IPS-20b (cell line): ENCODE measurements at regions not wholly inside any gene's neighbourhood (a gene's known extent, or its start where the extent isn't known, plus 50 kb on each side); places are given as distances from the start of the nearest gene placed in this dataset.

Experiments
- H3K27ac ChIP-seq: one replicate; pipeline ENCODE4 v1.5.1; 2013; ENCODE audit warnings: low read length
- H3K27me3 ChIP-seq: 2 replicates; pipeline ENCODE4 v1.6.1; 2013; ENCODE audit warnings: mild to moderate bottlenecking, low read length, inconsistent platforms; ENCODE audit not compliant: insufficient read depth
- H3K36me3 ChIP-seq: 2 replicates; pipeline ENCODE4 v1.6.1; 2013; ENCODE audit warnings: low read depth, mild to moderate bottlenecking, inconsistent platforms, low read length, moderate library complexity; ENCODE audit not compliant: insufficient read depth
- H3K4me1 ChIP-seq: 2 replicates; pipeline ENCODE4 v1.6.1; 2013; ENCODE audit warnings: mild to moderate bottlenecking, control low read depth, inconsistent platforms, low read length, moderate library complexity; ENCODE audit not compliant: insufficient read depth
- H3K4me3 ChIP-seq: 2 replicates; pipeline ENCODE4 v1.5.1; 2013; ENCODE audit warnings: mild to moderate bottlenecking, low read length, inconsistent platforms
- H3K9ac ChIP-seq: 2 replicates; pipeline ENCODE4 v1.6.1; 2013; ENCODE audit warnings: low read depth, mild to moderate bottlenecking, inconsistent platforms, low read length, moderate library complexity
- H3K9me3 ChIP-seq: 2 replicates; pipeline ENCODE4 v1.6.1; 2013; ENCODE audit warnings: mild to moderate bottlenecking, low read depth, low read length, inconsistent platforms; ENCODE audit not compliant: insufficient read depth

- Histone ChIP-seq H3K9me3 (no peaks in the 10 kb centered on the region), H3K27me3 (peaks cover 6% of the 10 kb centered on the region; the same call in 1 of the 2 replicates), H3K9ac (no peak overlapping the region)
These were observed 160.0 kb upstream of the RALGAPA2 start for GRCh38 chr20:20872428-20872827.

GRCh38 chr20:20869161-20869775, 156.8 kb upstream of the RALGAPA2 start:
- no peak overlapping the region for H3K27ac ChIP-seq
- no peak overlapping the region for H3K9ac ChIP-seq
- no peak overlapping the region for H3K4me3 ChIP-seq
- no peaks in the 10 kb centered on the region for H3K9me3 ChIP-seq
- H3K27me3 ChIP-seq: no peaks in the 10 kb centered on the region
- no peaks in the 10 kb centered on the region for H3K4me1 ChIP-seq
- no peaks in the 10 kb centered on the region for H3K36me3 ChIP-seq

More at GRCh38 chr20:20872428-20872827, 160.0 kb upstream of the RALGAPA2 start:
- H3K4me3 ChIP-seq: no peak overlapping the region
- no peak overlapping the region for H3K27ac ChIP-seq
- no peaks in the 10 kb centered on the region for H3K4me1 ChIP-seq
- H3K36me3 ChIP-seq: no peaks in the 10 kb centered on the region

- Histone ChIP-seq H3K4me3 (no peak overlapping the region), H3K4me1 (no peaks in the 10 kb centered on the region), H3K27me3 (peaks cover 9% of the 10 kb centered on the region), H3K9me3 (no peaks in the 10 kb centered on the region), H3K36me3 (no peaks in the 10 kb centered on the region), H3K27ac (no peak overlapping the region), H3K9ac (no peak overlapping the region)
These were observed 152.1 kb upstream of the RALGAPA2 start for GRCh38 chr20:20864351-20865096.

GRCh38 chr20:20860078-20860806, 147.8 kb upstream of the RALGAPA2 start:
- no peak overlapping the region for H3K9ac ChIP-seq
- H3K4me3 ChIP-seq: no peak overlapping the region
- H3K4me1 ChIP-seq: no peaks in the 10 kb centered on the region
- no peaks in the 10 kb centered on the region for H3K9me3 ChIP-seq
- peaks cover 24% of the 10 kb centered on the region for H3K27me3 ChIP-seq
- no peak overlapping the region for H3K27ac ChIP-seq
- no peaks in the 10 kb centered on the region for H3K36me3 ChIP-seq

GRCh38 chr20:20859510-20859909, 147.1 kb upstream of the RALGAPA2 start:
- H3K9me3 ChIP-seq: no peaks in the 10 kb centered on the region
- no peak overlapping the region for H3K27ac ChIP-seq
- H3K4me3 ChIP-seq: no peak overlapping the region
- peaks cover 24% of the 10 kb centered on the region for H3K27me3 ChIP-seq
- H3K36me3 ChIP-seq: no peaks in the 10 kb centered on the region
- no peaks in the 10 kb centered on the region for H3K4me1 ChIP-seq
- no peak overlapping the region for H3K9ac ChIP-seq

GRCh38 chr20:20856956-20857355, 144.5 kb upstream of the RALGAPA2 start:
- H3K36me3 ChIP-seq: no peaks in the 10 kb centered on the region
- H3K9me3 ChIP-seq: peaks cover 6% of the 10 kb centered on the region; the same call in 1 of the 2 replicates
- no peak overlapping the region for H3K4me3 ChIP-seq
- H3K4me1 ChIP-seq: no peaks in the 10 kb centered on the region; the same call in 1 of the 2 replicates
- no peak overlapping the region for H3K9ac ChIP-seq
- H3K27me3 ChIP-seq: peaks cover 24% of the 10 kb centered on the region
- no peak overlapping the region for H3K27ac ChIP-seq

- H3K36me3 ChIP-seq: no peaks in the 10 kb centered on the region
- H3K9ac ChIP-seq: no peak overlapping the region
- H3K27me3 ChIP-seq: peaks cover 22% of the 10 kb centered on the region
- no peak overlapping the region for H3K4me3 ChIP-seq
- no peaks in the 10 kb centered on the region; the same call in 1 of the 2 replicates for H3K4me1 ChIP-seq
- H3K27ac ChIP-seq: no peak overlapping the region
- H3K9me3 ChIP-seq: peaks cover 6% of the 10 kb centered on the region; the same call in 1 of the 2 replicates
These were observed 143.9 kb upstream of the RALGAPA2 start for GRCh38 chr20:20856306-20856705.

GRCh38 chr20:20851385-20851784, 138.9 kb upstream of the RALGAPA2 start:
- Histone ChIP-seq H3K9ac (no peak overlapping the region), H3K27me3 (0 out of 2 replicates have a peak, but pooled peaks cover 4% of the 10 kb centered on the region), H3K4me1 (no peaks in the 10 kb centered on the region; the same call in 1 of the 2 replicates), H3K36me3 (no peaks in the 10 kb centered on the region), H3K27ac (no peak overlapping the region), H3K4me3 (no peak overlapping the region), H3K9me3 (peaks cover 6% of the 10 kb centered on the region; the same call in 1 of the 2 replicates)

GRCh38 chr20:20850407-20850806, 138.0 kb upstream of the RALGAPA2 start:
- no peak overlapping the region for H3K9ac ChIP-seq
- no peak overlapping the region for H3K27ac ChIP-seq
- H3K4me1 ChIP-seq: no peaks in the 10 kb centered on the region; the same call in 1 of the 2 replicates

GRCh38 chr20:20849161-20849560, 136.7 kb upstream of the RALGAPA2 start:
- Histone ChIP-seq H3K4me3 (no peak overlapping the region), H3K27me3 (no peaks in the 10 kb centered on the region), H3K4me1 (no peaks in the 10 kb centered on the region; the same call in 1 of the 2 replicates), H3K9me3 (peaks cover 6% of the 10 kb centered on the region; the same call in 1 of the 2 replicates), H3K27ac (no peak overlapping the region), H3K9ac (no peak overlapping the region), H3K36me3 (no peaks in the 10 kb centered on the region)

More at GRCh38 chr20:20850407-20850806, 138.0 kb upstream of the RALGAPA2 start:
- Histone ChIP-seq H3K36me3 (no peaks in the 10 kb centered on the region), H3K27me3 (no peaks in the 10 kb centered on the region), H3K4me3 (no peak overlapping the region), H3K9me3 (peaks cover 6% of the 10 kb centered on the region; the same call in 1 of the 2 replicates)

GRCh38 chr20:20847814-20848213, 135.4 kb upstream of the RALGAPA2 start:
- Histone ChIP-seq H3K27ac (no peak overlapping the region), H3K9me3 (peaks cover under 1% of the 10 kb centered on the region; the same call in 1 of the 2 replicates), H3K27me3 (no peaks in the 10 kb centered on the region), H3K4me3 (no peak overlapping the region), H3K9ac (no peak overlapping the region), H3K4me1 (no peaks in the 10 kb centered on the region), H3K36me3 (no peaks in the 10 kb centered on the region)
